Heart left ventricle (tissue), 16 donors: ENCODE measurements at regions not wholly inside any gene's neighbourhood (a gene's known extent, or its start where the extent isn't known, plus 50 kb on each side); places are given as distances from the start of the nearest gene placed in this dataset.

Experiments
- ATAC-seq, 4 donors: fragments of 200-7000 bp; cut with Tn5 transposase; one replicate each; pipeline ENCODE4 v1.9.1; 2020 to 2022; ENCODE audit warnings: moderate library complexity in 4 of 4, mild to moderate bottlenecking in 3 of 4, moderate number of reproducible peaks in 1 of 4
- DNase-seq, 5 donors: peaks; one replicate each; pipeline ENCODE4 v3.0.0-alpha.2; 2020
- H3K27ac ChIP-seq, 12 donors: fragments of 200-600 bp; sonication (generic) in 4 of 12; one replicate each; pipeline versions ENCODE4 v1.5.0 to v1.8.0; 2016 to 2022; ENCODE audit warnings: mild to moderate bottlenecking in 2 of 12
- H3K27me3 ChIP-seq, 9 donors: fragments of 200-600 bp; sonication (generic) in 2 of 9; one replicate each; pipeline versions ENCODE4 v1.5.1 to v1.8.0; 2016 to 2022; ENCODE audit warnings: mild to moderate bottlenecking in 3 of 9
- H3K36me3 ChIP-seq, 9 donors: fragments of 200-600 bp; sonication (generic) in 2 of 9; one replicate each; pipeline versions ENCODE4 v1.5.0 to v1.8.0; 2018 to 2022; ENCODE audit warnings: mild to moderate bottlenecking in 2 of 9
- H3K4me1 ChIP-seq, 12 donors: fragments of 200-600 bp; sonication (generic) in 4 of 12; one replicate each; pipeline versions ENCODE4 v1.5.0 to v1.8.0; 2016 to 2022; ENCODE audit warnings: mild to moderate bottlenecking in 3 of 12
- H3K4me3 ChIP-seq, 12 donors: fragments of 200-600 bp; sonication (generic) in 4 of 12; one replicate each; pipeline versions ENCODE4 v1.5.0 to v1.8.0; 2017 to 2022; ENCODE audit warnings: mild to moderate bottlenecking in 9 of 12, moderate library complexity in 4 of 12
- H3K9me3 ChIP-seq, 12 donors: fragments of 200-600 bp; sonication (generic) in 4 of 12; one replicate each; pipeline versions ENCODE4 v1.5.0 to v1.8.0; 2016 to 2022; ENCODE audit warnings: mild to moderate bottlenecking in 1 of 12
- POLR2A ChIP-seq, 2 donors: fragments of 450-650 bp; IDR thresholded peaks; one replicate each; pipeline ENCODE4 v1.6.1; 2017; ENCODE audit warnings: antibody characterized with exemption in 2 of 2, mild to moderate bottlenecking in 2 of 2, moderate library complexity in 2 of 2
- WGBS, 4 donors: extraction: QIAGEN DNeasy Blood & Tissue Kit in 2 of 4; methylation state at CpG; one replicate each; pipeline versions ENCODE4 v1.1.5 to v1.1.7; 2013 to 2018; 5-methylcytosine and 5-hydroxymethylcytosine counted together
- intact Hi-C, 10 donors: fragments of 100-400 bp; cut with DNase I; formaldehyde crosslinking; loops; one replicate each; pipeline versions ENCODE4 v1.11.1 to v1.14.2; 2022
- TF ChIP-seq, protein P1 (sequence below), 12 donors: fragments of 200-600 bp; sonication (generic) in 4 of 12; IDR thresholded peaks; one replicate each; pipeline versions ENCODE4 v1.5.0 to v1.8.0; 2018 to 2022; ENCODE audit warnings: antibody characterized with exemption in 12 of 12, mild to moderate bottlenecking in 5 of 12
- donor health status: ischemic (EF 13 %, LVEDD 7.1; RV severe dilation, severe dysfunction).
- donor health status: healthy with polysubstance abuse.
- donor health status: DM: no; HTN: yes; CAD: no.
- donor health status: DM: no; HTN: no; CAD: no.
- donor health status: ischemic (EF 25% LVEDD 6.9; RV normal size, moderate dysfunction).
- donor health status: ischemic (EF 25% LVEDD 5.7; RV mildly dilated, moderate dysfunction).
- donor health status: healthy.
- donor health status: DM: yes; HTN: yes; CAD: no.
- donor health status: ischemic (EF 35%, LVEDD 5.7; RV mildly dilated, moderate dysfunction).
- donor health status: nonischemic (EF 11% LVEDD 7.7; RV severe dilation, severe dysfunction).
- donor health status: DM: yes; HTN: yes; CAD: no.
- donor health status: PGD.
- donor health status: ischemic (EF 29% LVEDD 5.4; RV normal size, mild dysfunction).
- donor health status: nonischemic (EF 23%, LVEDD 6.1; RV moderate dilation, normal function).

DNA sequence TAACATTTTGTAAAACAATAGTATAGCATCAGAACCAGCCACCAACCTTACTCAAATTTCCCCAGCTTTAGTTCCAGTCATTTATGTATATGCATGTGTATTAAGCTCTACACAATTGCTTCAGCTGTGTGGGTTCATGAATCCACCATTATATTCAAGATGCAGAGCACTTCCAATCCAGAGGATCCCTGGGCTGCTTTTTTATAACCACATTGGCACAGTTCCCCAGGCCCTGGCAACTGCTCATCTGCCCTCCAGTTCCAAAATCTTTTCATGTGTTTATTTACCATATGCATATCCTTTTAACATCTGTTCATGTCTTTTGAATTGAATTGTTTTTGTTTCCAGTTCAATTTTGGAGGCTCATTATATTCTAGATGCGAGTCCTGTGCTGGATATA, 482.9 kb upstream of the HS6ST1 start:
- DNase-seq (no peak), ATAC-seq (no peak)
- no peaks in the 10 kb centered on the region for H3K9me3 ChIP-seq
- H3K4me3 ChIP-seq, result no peak overlapping the region
- H3K4me1 ChIP-seq, result peaks cover 0 to 22% (median 0%) of the 10 kb centered on the region in 12 donors
- intact Hi-C loops, result no loop called here
- no peak overlapping the region for H3K27ac ChIP-seq
- TF ChIP-seq POLR2A (IDR thresholded peaks at IDR 0.05), result no peak
- TF ChIP-seq, protein P1, sequence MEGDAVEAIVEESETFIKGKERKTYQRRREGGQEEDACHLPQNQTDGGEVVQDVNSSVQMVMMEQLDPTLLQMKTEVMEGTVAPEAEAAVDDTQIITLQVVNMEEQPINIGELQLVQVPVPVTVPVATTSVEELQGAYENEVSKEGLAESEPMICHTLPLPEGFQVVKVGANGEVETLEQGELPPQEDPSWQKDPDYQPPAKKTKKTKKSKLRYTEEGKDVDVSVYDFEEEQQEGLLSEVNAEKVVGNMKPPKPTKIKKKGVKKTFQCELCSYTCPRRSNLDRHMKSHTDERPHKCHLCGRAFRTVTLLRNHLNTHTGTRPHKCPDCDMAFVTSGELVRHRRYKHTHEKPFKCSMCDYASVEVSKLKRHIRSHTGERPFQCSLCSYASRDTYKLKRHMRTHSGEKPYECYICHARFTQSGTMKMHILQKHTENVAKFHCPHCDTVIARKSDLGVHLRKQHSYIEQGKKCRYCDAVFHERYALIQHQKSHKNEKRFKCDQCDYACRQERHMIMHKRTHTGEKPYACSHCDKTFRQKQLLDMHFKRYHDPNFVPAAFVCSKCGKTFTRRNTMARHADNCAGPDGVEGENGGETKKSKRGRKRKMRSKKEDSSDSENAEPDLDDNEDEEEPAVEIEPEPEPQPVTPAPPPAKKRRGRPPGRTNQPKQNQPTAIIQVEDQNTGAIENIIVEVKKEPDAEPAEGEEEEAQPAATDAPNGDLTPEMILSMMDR (IDR thresholded peaks at IDR 0.05), result no peak
- WGBS, 4 donors, result 70 to 83% (median 78%) methylated on average over 1 of the region's 1 CpG
- H3K36me3 ChIP-seq, result no peaks in the 10 kb centered on the region
- no peaks in the 10 kb centered on the region for H3K27me3 ChIP-seq

DNA sequence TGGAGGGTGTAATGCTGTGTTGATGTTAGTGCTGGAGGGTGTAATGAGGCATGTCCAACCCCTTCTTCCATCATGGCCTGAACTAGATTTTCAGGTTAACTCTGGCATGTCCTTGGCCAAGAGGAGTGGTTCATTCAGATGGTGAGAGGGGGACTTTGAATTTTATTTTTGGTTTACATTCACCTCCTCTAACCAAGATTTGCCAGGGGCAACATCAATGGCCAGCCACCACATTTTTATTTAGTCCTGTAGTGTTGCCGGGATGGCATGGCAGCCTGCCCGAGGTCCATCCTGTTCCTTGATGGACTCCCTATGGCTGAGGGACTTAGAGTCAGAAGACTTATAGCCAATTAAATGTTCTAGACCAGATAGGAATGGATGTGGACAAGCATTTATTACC, 484.6 kb upstream of the HS6ST1 start:
- no peak overlapping the region for H3K27ac ChIP-seq
- TF ChIP-seq, protein P1 (IDR thresholded peaks at IDR 0.05), result no peak
- TF ChIP-seq POLR2A (IDR thresholded peaks at IDR 0.05), result no peak
- peaks cover 0 to 10% (median 0%) of the 10 kb centered on the region in 12 donors for H3K4me1 ChIP-seq
- peaks cover 0 to 7% (median 0%) of the 10 kb centered on the region in 12 donors for H3K9me3 ChIP-seq
- no peaks in the 10 kb centered on the region for H3K36me3 ChIP-seq
- no peak for ATAC-seq
- no peak overlapping the region for H3K4me3 ChIP-seq
- 92 to 100% (median 95%) methylated on average over 2 of the region's 2 CpGs for WGBS, 4 donors
- no peaks in the 10 kb centered on the region for H3K27me3 ChIP-seq
- no peak for DNase-seq
- intact Hi-C loops, result no loop called here

DNA sequence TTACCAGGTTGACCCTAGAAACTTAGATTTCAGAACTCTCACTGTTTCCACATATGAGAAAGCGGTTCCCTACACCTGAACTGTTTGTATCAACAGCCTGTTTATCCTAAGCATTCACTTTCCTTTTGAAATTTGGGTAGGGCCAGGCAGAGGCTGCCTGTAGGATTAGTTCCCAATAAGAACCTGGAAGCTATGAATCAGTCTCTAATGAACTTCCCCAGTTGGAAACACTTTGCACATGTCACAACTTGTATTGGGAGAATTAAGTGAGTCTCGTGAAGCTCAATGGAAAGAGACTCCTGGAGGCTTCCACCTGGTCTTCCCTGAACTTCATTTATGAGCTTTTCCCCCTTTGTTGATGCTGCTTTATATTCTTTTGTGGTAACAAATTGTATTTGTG, 486.6 kb upstream of the HS6ST1 start:
- Histone ChIP-seq H3K27me3 (no peaks in the 10 kb centered on the region), H3K27ac (no peak overlapping the region), H3K36me3 (no peaks in the 10 kb centered on the region), H3K9me3 (peaks cover 0 to 9% (median 0%) of the 10 kb centered on the region in 12 donors), H3K4me1 (peaks cover 0 to 8% (median 0%) of the 10 kb centered on the region in 12 donors), H3K4me3 (no peak overlapping the region)
- WGBS, 4 donors, result 48 to 99% (median 72%) methylated on average over 2 of the region's 2 CpGs
- intact Hi-C loops, result no loop called here
- no peak for ATAC-seq
- no peak for DNase-seq
- TF ChIP-seq, protein P1 (IDR thresholded peaks at IDR 0.05), result no peak
- no peak for TF ChIP-seq POLR2A (IDR thresholded peaks at IDR 0.05)

DNA sequence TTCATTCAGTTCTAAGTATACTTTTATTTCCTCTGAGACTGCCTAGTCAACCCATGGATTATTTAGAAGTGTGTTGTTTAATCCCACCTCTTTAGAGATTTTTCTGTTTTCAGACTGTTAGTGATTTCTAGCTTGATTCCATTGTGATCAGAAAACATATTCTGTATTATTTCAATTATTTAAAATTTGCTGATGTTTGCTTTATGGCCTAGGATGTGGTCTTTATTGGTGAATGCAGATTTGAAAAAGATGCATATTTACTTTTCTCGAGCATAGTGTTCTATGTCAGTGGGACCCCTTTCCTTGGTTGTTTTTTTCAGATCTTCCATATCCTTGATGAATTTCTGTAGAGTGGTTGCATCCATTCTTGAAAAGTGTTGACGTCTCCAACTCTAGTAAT, 487.2 kb upstream of the HS6ST1 start:
- no peak for TF ChIP-seq POLR2A (IDR thresholded peaks at IDR 0.05)
- TF ChIP-seq, protein P1 (IDR thresholded peaks at IDR 0.05), result no peak
- no peaks in the 10 kb centered on the region for H3K36me3 ChIP-seq
- ATAC-seq (no peak), DNase-seq (no peak)
- H3K27ac ChIP-seq, result no peak overlapping the region
- H3K9me3 ChIP-seq, result peaks cover 0 to 13% (median 0%) of the 10 kb centered on the region in 12 donors
- intact Hi-C loops, result no loop called here
- no peaks in the 10 kb centered on the region for H3K27me3 ChIP-seq
- no peak overlapping the region for H3K4me3 ChIP-seq
- H3K4me1 ChIP-seq, result peaks cover 0 to 8% (median 0%) of the 10 kb centered on the region in 12 donors
- WGBS, 4 donors, result 92 to 97% (median 94%) methylated on average over 2 of the region's 2 CpGs
